ENCODE measurements at regions not wholly inside any gene's neighbourhood (a gene's known extent, or its start where the extent isn't known, plus 50 kb on each side); places are given as distances from the start of the nearest gene placed in this dataset.

- no peak overlapping the region for H3K27ac ChIP-seq
- no peaks in the 10 kb centered on the region for H3K27me3 ChIP-seq
- no peak for DNase-seq
- H3K9me3 ChIP-seq, result peaks cover 0 to 11% (median 0%) of the 10 kb centered on the region in 11 donors
- no peaks in the 10 kb centered on the region for H3K4me1 ChIP-seq
- no peaks in the 10 kb centered on the region for H3K36me3 ChIP-seq
- TF ChIP-seq CTCF (IDR thresholded peaks at IDR 0.05), result no peak
- ATAC-seq, result no peak
- intact Hi-C loops (cut with DNase I), result no loop called here
- 15 to 25% methylated on average over 2 of the region's 2 CpGs for WGBS, 2 donors
- no peak overlapping the region for H3K4me3 ChIP-seq
Measured at GRCh38 chr7:57638666-57639065, 188.7 kb downstream of the ZNF716 start.

- Histone ChIP-seq H3K27me3 (no peaks in the 10 kb centered on the region), H3K4me1 (no peaks in the 10 kb centered on the region), H3K27ac (no peak overlapping the region), H3K9me3 (peaks cover 0 to 37% (median 0%) of the 10 kb centered on the region in 11 donors), H3K36me3 (no peaks in the 10 kb centered on the region), H3K4me3 (no peak overlapping the region)
- no peak for ATAC-seq
- no peak for DNase-seq
- intact Hi-C loops (cut with DNase I), result no loop called here
- no peak for TF ChIP-seq CTCF (IDR thresholded peaks at IDR 0.05)
- 63 to 70% methylated on average over 5 of the region's 5 CpGs for WGBS, 2 donors
Measured at GRCh38 chr7:57641521-57642067, 191.6 kb downstream of the ZNF716 start.

- ATAC-seq, result no peak
- WGBS, 2 donors, result 60 to 66% methylated on average over 4 of the region's 4 CpGs
- intact Hi-C loops (cut with DNase I), result no loop called here
Measured at GRCh38 chr7:57642730-57643129, 192.8 kb downstream of the ZNF716 start.

GRCh38 chr7:57646219-57646900, 196.4 kb downstream of the ZNF716 start:
- H3K27ac ChIP-seq, result no peak overlapping the region
- H3K36me3 ChIP-seq, result no peaks in the 10 kb centered on the region
- DNase-seq, result no peak
- no peak for TF ChIP-seq CTCF (IDR thresholded peaks at IDR 0.05)
- H3K4me3 ChIP-seq, result no peak overlapping the region
- no peaks in the 10 kb centered on the region for H3K4me1 ChIP-seq
- H3K9me3 ChIP-seq, result peaks cover 0 to 64% (median 0%) of the 10 kb centered on the region in 11 donors
- H3K27me3 ChIP-seq, result no peaks in the 10 kb centered on the region
- intact Hi-C loops (cut with DNase I), result no loop called here
- WGBS, 2 donors, result 82 to 86% methylated on average over 32 of the region's 32 CpGs
- no peak for ATAC-seq

More at GRCh38 chr7:57642730-57643129, 192.8 kb downstream of the ZNF716 start:
- Histone ChIP-seq H3K4me3 (no peak overlapping the region), H3K36me3 (no peaks in the 10 kb centered on the region), H3K27me3 (no peaks in the 10 kb centered on the region), H3K27ac (no peak overlapping the region), H3K4me1 (no peaks in the 10 kb centered on the region), H3K9me3 (peaks cover 0 to 47% (median 0%) of the 10 kb centered on the region in 11 donors)
- TF ChIP-seq CTCF (IDR thresholded peaks at IDR 0.05), result no peak
- DNase-seq, result no peak

Data from heart right ventricle (tissue), 16 donors.